ENCODE measurements at regions not wholly inside any gene's neighbourhood (a gene's known extent, or its start where the extent isn't known, plus 50 kb on each side); places are given as distances from the start of the nearest gene placed in this dataset.

GRCh38 chr21:18588001-18588662 lies 184.5 kb upstream of the TMPRSS15 start:
- TF ChIP-seq GABPB2 (CRISPR knock-in tag; conservative IDR thresholded peaks at IDR 0.05) (no peak), ATF3 (IDR thresholded peaks at IDR 0.05) (no peak), ATF3 (CRISPR knock-in tag; conservative IDR thresholded peaks at IDR 0.05) (no peak), HDAC2 (IDR thresholded peaks at IDR 0.05) (no peak), TOE1 (IDR thresholded peaks at IDR 0.05; ENCODE audit: borderline replicate concordance) (no peak), TOE1 (CRISPR knock-in tag; IDR thresholded peaks at IDR 0.05; ENCODE audit: borderline replicate concordance, low read depth) (no peak), ZNF395 (CRISPR knock-in tag; IDR thresholded peaks at IDR 0.05) (no peak), ZHX1 (conservative IDR thresholded peaks at IDR 0.05; ENCODE audit: low read length) (no peak), CTCF (IDR thresholded peaks at IDR 0.05 in 2 of 3, conservative IDR thresholded peaks at IDR 0.05 in 1 of 3; ENCODE audit: insufficient read depth in 2 of 3, low read depth in 1 of 3, low read length in 3 of 3) (no peak), PML (IDR thresholded peaks at IDR 0.05; ENCODE audit: low read length) (no peak), GTF2B (IDR thresholded peaks at IDR 0.05; ENCODE audit: extremely low read depth, insufficient read length) (no peak), POLR2A (conservative IDR thresholded peaks at IDR 0.05) (no peak), ELF1 (tag; IDR thresholded peaks at IDR 0.05) (no peak), NFXL1 (CRISPR knock-in tag; IDR thresholded peaks at IDR 0.05) (no peak)

Measured in K562 (cell line).